ENCODE measurements at regions not wholly inside any gene's neighbourhood (a gene's known extent, or its start where the extent isn't known, plus 50 kb on each side); places are given as distances from the start of the nearest gene placed in this dataset.
"Not testable (repeated sequence)": the region's sequence is repeated elsewhere in the genome, so short reads cannot be mapped to it uniquely, and the experiment has no call there.

GRCh38 chr5:104024538-104024937 is 461.9 kb upstream of the NUDT12 start:
- FAIRE-seq (no peak), DNase-seq (ENCODE audit: low read depth) (no peak)
- no peak for TF ChIP-seq CTCF (IDR thresholded peaks at IDR 0.05; ENCODE audit: insufficient read depth, low read length, severe bottlenecking)
- H3K4me3 ChIP-seq (ENCODE audit: low read depth, low read length): no peak overlapping the region
- H3K27me3 ChIP-seq (ENCODE audit: control insufficient read depth, insufficient read depth, low read length): no peaks in the 10 kb centered on the region
- H3K36me3 ChIP-seq (ENCODE audit: control insufficient read depth, insufficient read depth, low read length): no peaks in the 10 kb centered on the region

- DNase-seq (ENCODE audit: low read depth): no peak
- no peak overlapping the region for H3K4me3 ChIP-seq (ENCODE audit: low read depth, low read length)
These were observed 461.1 kb upstream of the NUDT12 start for GRCh38 chr5:104023739-104024138.

GRCh38 chr5:104019956-104020355 is 457.4 kb upstream of the NUDT12 start:
- Histone ChIP-seq H3K27me3 (ENCODE audit: control insufficient read depth, insufficient read depth, low read length) (no peaks in the 10 kb centered on the region), H3K36me3 (ENCODE audit: control insufficient read depth, insufficient read depth, low read length) (no peaks in the 10 kb centered on the region), H3K4me3 (ENCODE audit: low read depth, low read length) (no peak overlapping the region)
- DNase-seq (ENCODE audit: low read depth) (no peak), FAIRE-seq (no peak)
- TF ChIP-seq CTCF (IDR thresholded peaks at IDR 0.05; ENCODE audit: insufficient read depth, low read length, severe bottlenecking): no peak

More at GRCh38 chr5:104023739-104024138, 461.1 kb upstream of the NUDT12 start:
- Histone ChIP-seq H3K27me3 (ENCODE audit: control insufficient read depth, insufficient read depth, low read length) (no peaks in the 10 kb centered on the region), H3K36me3 (ENCODE audit: control insufficient read depth, insufficient read depth, low read length) (no peaks in the 10 kb centered on the region)
- no peak for FAIRE-seq
- no peak for TF ChIP-seq CTCF (IDR thresholded peaks at IDR 0.05; ENCODE audit: insufficient read depth, low read length, severe bottlenecking)

GRCh38 chr5:104018299-104018698 is 455.7 kb upstream of the NUDT12 start:
- DNase-seq (ENCODE audit: low read depth) (no peak), FAIRE-seq (no peak)
- no peaks in the 10 kb centered on the region for H3K36me3 ChIP-seq (ENCODE audit: control insufficient read depth, insufficient read depth, low read length)
- no peak for TF ChIP-seq CTCF (IDR thresholded peaks at IDR 0.05; ENCODE audit: insufficient read depth, low read length, severe bottlenecking)
- H3K4me3 ChIP-seq (ENCODE audit: low read depth, low read length): no peak overlapping the region
- no peaks in the 10 kb centered on the region for H3K27me3 ChIP-seq (ENCODE audit: control insufficient read depth, insufficient read depth, low read length)

- no peaks in the 10 kb centered on the region for H3K27me3 ChIP-seq (ENCODE audit: control insufficient read depth, insufficient read depth, low read length)
- H3K4me3 ChIP-seq (ENCODE audit: low read depth, low read length): no peak overlapping the region
- DNase-seq (ENCODE audit: low read depth) (peak; percentile 11), FAIRE-seq (no peak)
- no peaks in the 10 kb centered on the region for H3K36me3 ChIP-seq (ENCODE audit: control insufficient read depth, insufficient read depth, low read length)
- no peak for TF ChIP-seq CTCF (IDR thresholded peaks at IDR 0.05; ENCODE audit: insufficient read depth, low read length, severe bottlenecking)
These were observed 454.1 kb upstream of the NUDT12 start for GRCh38 chr5:104016646-104017045.

GRCh38 chr5:104015765-104016164 is 453.2 kb upstream of the NUDT12 start:
- Histone ChIP-seq H3K4me3 (ENCODE audit: low read depth, low read length) (no peak overlapping the region), H3K27me3 (ENCODE audit: control insufficient read depth, insufficient read depth, low read length) (no peaks in the 10 kb centered on the region), H3K36me3 (ENCODE audit: control insufficient read depth, insufficient read depth, low read length) (no peaks in the 10 kb centered on the region)
- no peak for DNase-seq (ENCODE audit: low read depth)
- TF ChIP-seq CTCF (IDR thresholded peaks at IDR 0.05; ENCODE audit: insufficient read depth, low read length, severe bottlenecking): no peak
- FAIRE-seq: no peak

- FAIRE-seq; H3K36me3 ChIP-seq (ENCODE audit: control insufficient read depth, insufficient read depth, low read length); H3K4me3 ChIP-seq (ENCODE audit: low read depth, low read length); DNase-seq (ENCODE audit: low read depth); H3K27me3 ChIP-seq (ENCODE audit: control insufficient read depth, insufficient read depth, low read length): not testable (repeated sequence)
These were observed 440.2 kb upstream of the NUDT12 start for GRCh38 chr5:104002783-104003182.
